ENCODE measurements at regions not wholly inside any gene's neighbourhood (a gene's known extent, or its start where the extent isn't known, plus 50 kb on each side); places are given as distances from the start of the nearest gene placed in this dataset.
"Not testable (repeated sequence)": the region's sequence is repeated elsewhere in the genome, so short reads cannot be mapped to it uniquely, and the experiment has no call there.

- no peak overlapping the region for H3K4me3 ChIP-seq (ENCODE audit: control insufficient read depth, low read depth, low read length)
- DNase-seq (ENCODE audit: low read depth) = no peak
- TF ChIP-seq CTCF (IDR thresholded peaks at IDR 0.05; ENCODE audit: control insufficient read depth, insufficient read depth, low read depth, low read length, missing control alignments) = no peak
These were observed 297.1 kb upstream of the MEIS2 start for GRCh38 chr15:37397266-37398022.

- no peak for DNase-seq (ENCODE audit: low read depth)
- H3K4me3 ChIP-seq (ENCODE audit: control insufficient read depth, low read depth, low read length) = no peak overlapping the region
- no peak for TF ChIP-seq CTCF (IDR thresholded peaks at IDR 0.05; ENCODE audit: control insufficient read depth, insufficient read depth, low read depth, low read length, missing control alignments)
These were observed 315.8 kb upstream of the MEIS2 start for GRCh38 chr15:37416103-37416502.

- no peak overlapping the region for H3K4me3 ChIP-seq (ENCODE audit: control insufficient read depth, low read depth, low read length)
- DNase-seq (ENCODE audit: low read depth) = no peak
- no peak for TF ChIP-seq CTCF (IDR thresholded peaks at IDR 0.05; ENCODE audit: control insufficient read depth, insufficient read depth, low read depth, low read length, missing control alignments)
These were observed 325.2 kb upstream of the MEIS2 start for GRCh38 chr15:37425541-37425940.

GRCh38 chr15:37427393-37427792 is 327.0 kb upstream of the MEIS2 start:
- not testable (repeated sequence) for H3K4me3 ChIP-seq (ENCODE audit: control insufficient read depth, low read depth, low read length)

GRCh38 chr15:37446921-37447320 is 346.6 kb upstream of the MEIS2 start:
- no peak for DNase-seq (ENCODE audit: low read depth)
- TF ChIP-seq CTCF (IDR thresholded peaks at IDR 0.05; ENCODE audit: control insufficient read depth, insufficient read depth, low read depth, low read length, missing control alignments) = no peak

More at GRCh38 chr15:37427393-37427792, 327.0 kb upstream of the MEIS2 start:
- DNase-seq (ENCODE audit: low read depth) = not testable (repeated sequence)

GRCh38 chr15:37452498-37452897 is 352.1 kb upstream of the MEIS2 start:
- no peak for DNase-seq (ENCODE audit: low read depth)
- TF ChIP-seq CTCF (IDR thresholded peaks at IDR 0.05; ENCODE audit: control insufficient read depth, insufficient read depth, low read depth, low read length, missing control alignments) = no peak
- H3K4me3 ChIP-seq (ENCODE audit: control insufficient read depth, low read depth, low read length) = no peak overlapping the region

More at GRCh38 chr15:37446921-37447320, 346.6 kb upstream of the MEIS2 start:
- no peak overlapping the region for H3K4me3 ChIP-seq (ENCODE audit: control insufficient read depth, low read depth, low read length)

GRCh38 chr15:37480482-37480881 is 380.1 kb upstream of the MEIS2 start:
- DNase-seq (ENCODE audit: low read depth) = no peak
- no peak for TF ChIP-seq CTCF (IDR thresholded peaks at IDR 0.05; ENCODE audit: control insufficient read depth, insufficient read depth, low read depth, low read length, missing control alignments)
- H3K4me3 ChIP-seq (ENCODE audit: control insufficient read depth, low read depth, low read length) = no peak overlapping the region

All from AG09309 (cell line).